Endothelial cell of hepatic sinusoid (primary cell): ENCODE measurements at regions not wholly inside any gene's neighbourhood (a gene's known extent, or its start where the extent isn't known, plus 50 kb on each side); places are given as distances from the start of the nearest gene placed in this dataset.

ENCODE experiments used
- in situ Hi-C: cut with HindIII; loops from 2 replicates; pipeline ENCODE4 v1.10.0; 2017; ENCODE audit warnings: low sequenced_read_pairs

DNA sequence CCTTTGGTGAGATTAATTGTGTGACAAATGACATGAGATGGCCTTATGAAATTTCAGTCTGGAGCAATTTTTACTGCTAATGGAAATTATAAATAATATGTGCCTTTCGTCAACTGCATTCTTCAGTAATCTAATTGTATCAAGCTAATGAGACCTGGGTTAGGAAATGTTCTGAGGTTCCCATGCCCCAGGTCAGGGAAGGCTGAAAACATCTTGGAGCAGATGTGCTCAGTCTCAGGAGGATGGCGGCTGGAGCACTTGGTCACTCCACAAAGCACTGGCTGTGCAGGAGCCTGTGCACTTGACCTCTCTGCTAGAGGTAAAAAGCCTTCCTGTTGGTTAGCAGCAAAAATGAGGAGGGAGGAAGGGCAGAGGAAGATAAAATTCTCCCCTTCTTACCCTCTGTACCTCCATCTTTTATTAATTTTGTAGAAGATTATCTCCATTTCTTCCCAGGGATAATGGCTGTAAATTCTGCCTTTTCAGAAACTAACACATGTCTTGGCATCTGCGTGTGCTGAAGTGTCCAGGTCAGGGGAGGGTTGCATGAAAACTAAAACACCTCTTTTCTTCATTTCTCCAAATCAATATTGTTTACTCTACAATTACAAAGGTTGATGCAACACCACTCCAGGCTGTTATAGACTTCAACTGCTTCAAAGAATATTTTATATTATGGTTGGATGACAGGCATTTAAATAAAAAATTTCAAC is 1606.4 kb upstream of the ACVR2A start:
- in situ Hi-C loops = no loop called here

GRCh38 chr2:146235158-146235557 is 1609.7 kb upstream of the ACVR2A start:
- in situ Hi-C loops = no loop called here

GRCh38 chr2:146229508-146230155 is 1615.2 kb upstream of the ACVR2A start:
- in situ Hi-C loops = no loop called here

- in situ Hi-C loops = no loop called here
Measured at GRCh38 chr2:146228466-146229058, 1616.3 kb upstream of the ACVR2A start.

DNA sequence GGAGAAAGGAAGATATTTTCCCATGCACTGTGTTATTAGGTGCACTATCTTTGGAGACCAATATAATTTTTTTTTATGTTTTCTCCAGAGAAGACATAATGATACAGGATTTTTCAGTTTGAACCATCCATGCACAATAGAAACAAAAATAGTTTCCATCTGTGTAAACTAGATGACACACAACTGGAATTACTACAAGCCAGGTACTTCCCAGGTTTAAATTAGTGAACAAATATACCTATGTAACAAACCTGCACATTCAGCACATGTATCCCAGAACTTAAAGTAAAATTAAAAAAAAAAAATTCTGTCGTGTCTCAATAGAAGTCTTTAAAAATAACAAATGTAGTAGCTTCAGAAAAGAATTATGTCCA is 1616.8 kb upstream of the ACVR2A start:
- in situ Hi-C loops = no loop called here

DNA sequence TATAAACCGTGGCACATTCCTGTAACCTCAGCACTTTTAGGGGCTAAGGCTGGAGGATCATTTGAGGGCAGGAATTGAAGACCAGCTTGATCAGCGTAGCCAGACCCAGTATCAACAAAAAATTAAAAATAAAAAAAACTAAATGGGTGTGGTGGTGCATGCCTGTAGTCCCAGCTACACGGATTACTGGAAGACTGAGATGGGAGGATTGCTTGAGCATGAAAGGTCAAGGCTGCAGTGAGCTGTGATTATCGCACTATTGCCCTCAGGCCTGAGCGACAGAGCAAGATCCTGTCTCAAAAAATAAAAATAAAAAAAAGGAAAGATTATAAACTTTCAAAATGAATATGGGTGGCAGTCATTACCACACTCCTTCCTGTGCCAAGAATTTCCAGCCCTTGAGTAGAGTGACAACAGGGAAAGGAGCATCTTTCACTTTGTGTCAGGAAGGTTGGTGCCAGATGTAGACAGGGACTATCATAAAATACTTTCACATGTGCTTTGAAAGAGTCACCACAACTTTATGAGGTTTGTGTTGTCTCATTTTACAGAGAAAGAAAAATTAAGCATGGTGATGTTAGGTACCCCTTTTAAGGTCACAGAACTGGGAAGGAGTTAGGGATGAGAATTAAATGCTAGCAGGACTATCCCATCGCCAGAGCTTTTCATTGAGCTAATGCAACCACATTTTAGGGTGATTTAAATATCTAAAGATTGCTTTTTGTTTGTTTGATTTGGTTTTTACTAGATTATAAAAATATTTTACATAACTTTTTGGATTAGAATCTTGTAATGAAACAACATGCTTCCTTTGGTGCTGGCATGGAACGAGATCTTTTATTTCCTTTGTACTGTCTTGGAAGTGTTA is 1617.4 kb upstream of the ACVR2A start:
- in situ Hi-C loops = no loop called here

DNA sequence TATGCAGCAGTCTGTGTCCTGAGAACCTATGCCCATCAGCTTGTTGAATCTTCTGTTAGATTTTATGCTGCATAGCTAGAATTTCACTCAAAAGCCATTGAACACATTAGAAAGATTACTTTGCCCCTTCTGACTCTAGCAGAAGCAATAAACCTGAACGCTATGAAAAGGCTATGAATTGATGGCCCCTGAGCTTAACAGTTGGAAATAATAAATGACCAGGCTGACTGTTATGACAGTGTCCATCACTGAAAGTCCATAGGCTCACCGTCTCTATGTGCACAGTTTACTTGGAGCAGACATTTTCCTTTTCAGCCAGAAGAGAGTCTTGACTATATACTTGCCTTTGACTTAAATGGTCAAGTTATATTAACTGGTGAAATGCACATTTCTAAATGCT is 1618.8 kb upstream of the ACVR2A start:
- in situ Hi-C loops = no loop called here

DNA sequence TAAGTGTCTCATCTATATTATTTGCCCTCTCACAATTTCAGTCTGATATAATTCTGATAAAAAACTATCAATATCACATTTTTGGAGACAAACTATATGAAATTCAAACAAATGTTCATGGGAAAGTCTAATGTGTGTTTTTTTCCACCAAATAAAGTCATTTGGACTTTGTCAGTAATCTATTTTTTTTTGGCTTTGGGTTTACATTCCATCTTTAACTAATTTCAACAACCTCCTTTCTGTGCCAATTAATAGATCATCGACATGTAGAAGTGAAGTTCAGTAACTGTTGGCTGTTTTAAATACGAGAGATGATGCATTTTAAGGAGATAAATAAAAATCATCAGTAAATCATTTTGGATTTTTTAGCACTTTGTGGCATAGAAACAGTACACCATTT is 1623.0 kb upstream of the ACVR2A start:
- in situ Hi-C loops = no loop called here

GRCh38 chr2:146220957-146221356 is 1623.9 kb upstream of the ACVR2A start:
- in situ Hi-C loops = no loop called here

DNA sequence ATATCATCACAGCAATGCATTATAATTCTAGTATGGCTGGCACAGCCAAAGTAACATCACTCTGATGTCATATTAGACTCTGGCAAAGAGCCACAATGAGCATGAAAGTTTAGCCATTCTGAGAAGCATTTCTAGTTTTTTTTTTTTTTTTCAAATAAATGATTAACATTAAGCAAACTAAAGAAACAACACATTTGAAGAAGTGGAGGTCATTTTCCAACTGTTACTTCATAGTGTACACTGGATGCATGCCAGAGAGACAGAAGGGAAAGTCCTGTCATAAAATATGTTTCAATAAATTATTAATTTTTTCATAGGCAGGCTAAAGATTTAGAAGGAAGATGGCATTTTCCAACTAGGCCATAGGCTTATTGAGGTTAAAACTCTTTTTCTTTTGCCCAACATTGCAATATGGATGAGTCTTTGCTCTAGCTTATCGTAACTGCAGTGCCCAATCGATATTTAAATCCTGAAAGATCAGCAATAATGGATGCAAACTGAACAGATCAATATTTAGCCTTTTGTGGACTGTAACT is 1630.4 kb upstream of the ACVR2A start:
- in situ Hi-C loops = no loop called here

DNA sequence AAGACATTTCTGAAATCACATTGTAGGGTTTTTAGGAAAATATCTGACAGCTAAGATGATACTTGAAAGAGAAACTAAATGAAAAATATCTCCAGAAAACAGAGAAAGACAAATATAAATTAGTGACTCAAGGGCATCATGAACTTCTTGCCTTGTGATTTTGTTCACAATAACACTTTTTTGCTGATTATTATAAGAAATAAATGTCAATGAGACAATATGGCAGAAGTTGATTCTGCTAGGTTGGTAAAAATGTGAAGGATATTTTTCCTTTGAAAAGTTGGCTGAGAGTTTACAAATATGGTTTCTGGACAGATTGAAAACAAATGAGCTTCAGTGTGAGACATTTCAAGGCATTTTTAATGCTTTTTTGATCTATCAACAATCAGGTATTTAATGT is 1631.2 kb upstream of the ACVR2A start:
- in situ Hi-C loops = no loop called here

DNA sequence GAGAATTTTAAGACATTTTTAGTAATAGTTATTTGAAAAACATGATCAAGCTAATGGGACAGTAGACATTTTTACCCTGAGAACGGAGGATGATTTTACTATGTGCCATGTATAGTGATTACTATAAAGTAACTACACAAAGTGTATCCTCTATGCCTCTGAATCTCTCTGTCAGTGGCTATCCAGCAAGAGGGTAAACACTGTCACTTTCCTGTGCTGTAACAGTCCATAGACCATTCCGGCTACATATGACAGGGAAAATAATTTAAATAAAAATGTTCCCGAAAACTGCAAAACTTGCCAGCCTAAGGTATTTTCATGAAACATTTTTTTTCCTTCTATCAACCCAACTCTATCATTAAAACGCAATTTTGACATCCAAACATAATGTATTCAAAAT is 1632.2 kb upstream of the ACVR2A start:
- in situ Hi-C loops = no loop called here

DNA sequence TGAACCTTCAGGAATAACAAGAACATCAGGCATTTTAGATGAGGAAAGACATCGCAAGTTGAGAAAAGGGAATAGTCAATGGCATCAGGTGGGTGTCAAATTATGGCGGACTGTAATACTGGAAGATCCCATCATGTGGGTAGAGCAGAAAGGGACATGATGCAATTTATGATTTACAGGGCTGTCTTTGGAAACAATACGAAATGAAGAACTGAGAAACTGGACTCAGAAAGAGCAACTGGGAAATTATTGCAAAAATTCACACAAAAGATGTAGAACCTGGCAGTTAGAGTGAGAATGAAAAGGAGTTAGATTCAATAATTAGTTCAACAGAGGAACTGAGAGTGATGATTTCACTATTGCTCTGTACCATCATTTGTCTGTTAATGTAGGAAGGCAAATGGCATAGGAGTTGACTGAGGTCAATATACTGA is 1635.0 kb upstream of the ACVR2A start:
- in situ Hi-C loops = no loop called here

DNA sequence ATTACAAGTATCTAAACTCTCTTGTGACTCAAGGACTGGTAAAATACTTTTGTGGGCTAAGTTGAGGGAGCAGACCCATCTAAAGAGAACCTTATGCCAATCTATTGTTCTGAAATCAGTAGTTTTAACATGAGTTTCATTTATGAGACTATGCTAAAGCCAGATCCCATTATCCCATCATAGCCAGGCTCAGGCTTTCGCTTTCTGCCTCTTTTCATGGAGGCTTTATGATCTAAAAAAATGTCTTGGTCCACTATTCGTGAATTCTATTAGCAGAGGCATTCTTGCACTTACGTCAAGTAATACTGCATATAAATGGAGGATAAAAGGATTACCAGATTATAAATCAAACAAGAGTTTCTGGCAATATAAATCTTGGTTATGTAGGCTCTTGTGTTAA is 1636.9 kb upstream of the ACVR2A start:
- in situ Hi-C loops = no loop called here

- in situ Hi-C loops = no loop called here
Measured at GRCh38 chr2:146207417-146207816, 1637.4 kb upstream of the ACVR2A start.

GRCh38 chr2:146203064-146203624 is 1641.7 kb upstream of the ACVR2A start:
- in situ Hi-C loops = no loop called here

DNA sequence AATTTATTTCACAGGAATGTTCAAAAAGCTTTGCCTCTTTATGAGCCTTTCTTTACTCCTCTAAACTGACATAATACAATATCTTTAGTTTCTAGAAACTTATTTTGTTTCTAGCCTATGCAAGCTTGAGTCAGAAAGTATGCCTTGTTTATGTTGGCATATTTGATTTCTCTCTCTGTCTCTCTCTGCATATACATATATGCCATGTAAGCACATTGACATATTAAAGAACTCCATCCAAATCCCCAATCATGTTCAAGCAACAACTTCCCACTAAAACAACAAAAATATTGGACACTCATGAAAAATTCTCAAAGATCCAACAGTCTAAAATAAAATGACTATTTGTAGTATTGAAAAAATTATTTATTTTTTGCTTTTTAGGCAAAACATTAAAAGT is 1651.2 kb upstream of the ACVR2A start:
- in situ Hi-C loops = no loop called here

- in situ Hi-C loops = no loop called here
Measured at GRCh38 chr2:146189541-146189940, 1655.3 kb upstream of the ACVR2A start.

DNA sequence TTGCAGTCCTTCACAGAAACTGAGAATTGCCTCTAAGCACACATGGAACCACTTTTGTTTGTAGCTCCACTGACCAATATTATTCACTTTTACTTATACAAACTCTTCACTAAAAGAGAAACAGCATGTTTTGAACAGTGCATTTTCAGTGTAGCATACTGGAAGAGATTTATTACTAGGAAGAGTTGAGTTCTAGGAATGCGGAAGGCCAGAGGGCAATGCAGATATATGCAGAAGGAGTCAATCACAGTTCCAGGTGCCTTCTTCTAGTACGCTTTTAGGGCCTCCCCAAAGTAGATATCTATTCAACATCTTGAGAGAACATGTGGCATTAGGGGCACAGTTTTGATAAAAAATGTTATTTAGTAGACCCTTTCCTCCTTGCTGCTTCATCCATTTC is 1654.0 kb upstream of the ZEB2 start:
- in situ Hi-C loops = no loop called here

GRCh38 chr2:146161256-146161882 is 1641.5 kb upstream of the ZEB2 start:
- in situ Hi-C loops = no loop called here
